ENCODE measurements at regions not wholly inside any gene's neighbourhood (a gene's known extent, or its start where the extent isn't known, plus 50 kb on each side); places are given as distances from the start of the nearest gene placed in this dataset.

GRCh38 chr11:22037505-22037904, 155.4 kb upstream of the ANO5 start:
- TF ChIP-seq TAF1 (IDR thresholded peaks at IDR 0.05; ENCODE audit: borderline replicate concordance, insufficient read depth, low read length) = no peak
- no peak for TF ChIP-seq REST (IDR thresholded peaks at IDR 0.05; ENCODE audit: insufficient read depth in 1 of 2, low read depth in 2 of 2, low read length in 2 of 2)
- TF ChIP-seq POLR2AphosphoS5 (IDR thresholded peaks at IDR 0.05; ENCODE audit: low read depth, low read length) = no peak
